ENCODE measurements at regions not wholly inside any gene's neighbourhood (a gene's known extent, or its start where the extent isn't known, plus 50 kb on each side); places are given as distances from the start of the nearest gene placed in this dataset.

- DNase-seq: no peak
- Mint-ChIP-seq H3K9me3 (peaks cover 4% of the 10 kb centered on the region), H3K4me3 (no peak overlapping the region), H3K4me1 (no peaks in the 10 kb centered on the region), H3K36me3 (ENCODE audit: low read depth) (no peaks in the 10 kb centered on the region), H3K27ac (no peak overlapping the region), H3K27me3 (no peaks in the 10 kb centered on the region)
- CTCF ChIA-PET: no interaction called here
- POLR2A ChIA-PET: no interaction called here
Observed at GRCh38 chr18:28804512-28805202, 627.7 kb upstream of the CDH2 start.

GRCh38 chr18:28802546-28802945 is 625.6 kb upstream of the CDH2 start:
- Mint-ChIP-seq H3K27me3 (no peaks in the 10 kb centered on the region), H3K9me3 (no peaks in the 10 kb centered on the region), H3K36me3 (ENCODE audit: low read depth) (no peaks in the 10 kb centered on the region), H3K4me3 (no peak overlapping the region), H3K27ac (no peak overlapping the region), H3K4me1 (no peaks in the 10 kb centered on the region)
- no peak for DNase-seq
- CTCF ChIA-PET: no interaction called here
- POLR2A ChIA-PET: no interaction called here

- no peaks in the 10 kb centered on the region for H3K27me3 Mint-ChIP-seq
- H3K36me3 Mint-ChIP-seq (ENCODE audit: low read depth): no peaks in the 10 kb centered on the region
- ChIA-PET POLR2A (no interaction called here), CTCF (no interaction called here)
- no peak overlapping the region for H3K27ac Mint-ChIP-seq
- no peaks in the 10 kb centered on the region for H3K9me3 Mint-ChIP-seq
- H3K4me3 Mint-ChIP-seq: no peak overlapping the region
- no peaks in the 10 kb centered on the region for H3K4me1 Mint-ChIP-seq
- no peak for DNase-seq
Observed at GRCh38 chr18:28801876-28802275, 624.9 kb upstream of the CDH2 start.

GRCh38 chr18:28794459-28795245 is 617.7 kb upstream of the CDH2 start:
- DNase-seq: no peak
- Mint-ChIP-seq H3K36me3 (ENCODE audit: low read depth) (no peaks in the 10 kb centered on the region), H3K27ac (no peak overlapping the region), H3K9me3 (peaks cover 2% of the 10 kb centered on the region), H3K4me1 (peaks cover 12% of the 10 kb centered on the region), H3K27me3 (peaks cover under 1% of the 10 kb centered on the region), H3K4me3 (no peak overlapping the region)
- POLR2A ChIA-PET: no interaction called here
- CTCF ChIA-PET: no interaction called here

GRCh38 chr18:28793901-28794300 is 617.0 kb upstream of the CDH2 start:
- H3K36me3 Mint-ChIP-seq (ENCODE audit: low read depth): no peaks in the 10 kb centered on the region
- H3K27ac Mint-ChIP-seq: no peak overlapping the region
- CTCF ChIA-PET: no interaction called here
- H3K4me1 Mint-ChIP-seq: peaks cover 12% of the 10 kb centered on the region
- H3K4me3 Mint-ChIP-seq: no peak overlapping the region
- POLR2A ChIA-PET: no interaction called here
- H3K27me3 Mint-ChIP-seq: peaks cover 2% of the 10 kb centered on the region
- peaks cover 2% of the 10 kb centered on the region for H3K9me3 Mint-ChIP-seq
- DNase-seq: no peak

- peaks cover 2% of the 10 kb centered on the region for H3K27me3 Mint-ChIP-seq
- H3K9me3 Mint-ChIP-seq: peaks cover 2% of the 10 kb centered on the region
- peak overlapping the region; percentile 55 for H3K4me3 Mint-ChIP-seq
- POLR2A ChIA-PET: no interaction called here
- H3K27ac Mint-ChIP-seq: no peak overlapping the region
- CTCF ChIA-PET: no interaction called here
- DNase-seq: no peak
- peaks cover 12% of the 10 kb centered on the region for H3K4me1 Mint-ChIP-seq
- H3K36me3 Mint-ChIP-seq (ENCODE audit: low read depth): no peaks in the 10 kb centered on the region
Observed at GRCh38 chr18:28792404-28793086, 615.6 kb upstream of the CDH2 start.

- CTCF ChIA-PET: no interaction called here
- peaks cover 2% of the 10 kb centered on the region for H3K27me3 Mint-ChIP-seq
- no peak for DNase-seq
- no peak overlapping the region for H3K4me3 Mint-ChIP-seq
- H3K36me3 Mint-ChIP-seq (ENCODE audit: low read depth): no peaks in the 10 kb centered on the region
- peaks cover 2% of the 10 kb centered on the region for H3K9me3 Mint-ChIP-seq
- POLR2A ChIA-PET: no interaction called here
- peaks cover 12% of the 10 kb centered on the region for H3K4me1 Mint-ChIP-seq
- H3K27ac Mint-ChIP-seq: no peak overlapping the region
Observed at GRCh38 chr18:28791101-28791500, 614.2 kb upstream of the CDH2 start.

GRCh38 chr18:28789502-28789901 is 612.6 kb upstream of the CDH2 start:
- no peak for DNase-seq
- Mint-ChIP-seq H3K27me3 (peaks cover 2% of the 10 kb centered on the region), H3K9me3 (peaks cover 4% of the 10 kb centered on the region), H3K36me3 (ENCODE audit: low read depth) (no peaks in the 10 kb centered on the region), H3K4me3 (no peak overlapping the region), H3K4me1 (peaks cover 12% of the 10 kb centered on the region), H3K27ac (no peak overlapping the region)
- ChIA-PET CTCF (no interaction called here), POLR2A (no interaction called here)

GRCh38 chr18:28786926-28787325 is 610.0 kb upstream of the CDH2 start:
- Mint-ChIP-seq H3K27ac (no peak overlapping the region), H3K27me3 (peaks cover 2% of the 10 kb centered on the region), H3K4me3 (no peak overlapping the region), H3K36me3 (ENCODE audit: low read depth) (peaks cover 2% of the 10 kb centered on the region), H3K4me1 (peaks cover 12% of the 10 kb centered on the region), H3K9me3 (peaks cover 5% of the 10 kb centered on the region)
- DNase-seq: no peak
- CTCF ChIA-PET: no interaction called here
- POLR2A ChIA-PET: no interaction called here

- DNase-seq: no peak
- ChIA-PET CTCF (no interaction called here), POLR2A (no interaction called here)
- Mint-ChIP-seq H3K27me3 (no peaks in the 10 kb centered on the region), H3K9me3 (peaks cover 7% of the 10 kb centered on the region), H3K27ac (peak overlapping the region; percentile 37), H3K4me3 (no peak overlapping the region), H3K36me3 (ENCODE audit: low read depth) (peaks cover 2% of the 10 kb centered on the region), H3K4me1 (peaks cover 18% of the 10 kb centered on the region)
Observed at GRCh38 chr18:28781616-28782362, 604.9 kb upstream of the CDH2 start.

- H3K27ac Mint-ChIP-seq: no peak overlapping the region
- peaks cover 2% of the 10 kb centered on the region for H3K36me3 Mint-ChIP-seq (ENCODE audit: low read depth)
- ChIA-PET POLR2A (no interaction called here), CTCF (no interaction called here)
- H3K27me3 Mint-ChIP-seq: no peaks in the 10 kb centered on the region
- peaks cover 18% of the 10 kb centered on the region for H3K4me1 Mint-ChIP-seq
- no peak for DNase-seq
- peaks cover 8% of the 10 kb centered on the region for H3K9me3 Mint-ChIP-seq
- H3K4me3 Mint-ChIP-seq: no peak overlapping the region
Observed at GRCh38 chr18:28778706-28779105, 601.8 kb upstream of the CDH2 start.

- Mint-ChIP-seq H3K9me3 (peaks cover 8% of the 10 kb centered on the region), H3K4me1 (peaks cover 18% of the 10 kb centered on the region), H3K27ac (no peak overlapping the region), H3K4me3 (no peak overlapping the region), H3K36me3 (ENCODE audit: low read depth) (no peaks in the 10 kb centered on the region), H3K27me3 (no peaks in the 10 kb centered on the region)
- ChIA-PET POLR2A (no interaction called here), CTCF (no interaction called here)
- DNase-seq: no peak
Observed at GRCh38 chr18:28777756-28778155, 600.8 kb upstream of the CDH2 start.

- ChIA-PET POLR2A (no interaction called here), CTCF (no interaction called here)
- no peaks in the 10 kb centered on the region for H3K36me3 Mint-ChIP-seq (ENCODE audit: low read depth)
- peaks cover 9% of the 10 kb centered on the region for H3K4me1 Mint-ChIP-seq
- no peak overlapping the region for H3K4me3 Mint-ChIP-seq
- DNase-seq: no peak
- H3K27me3 Mint-ChIP-seq: no peaks in the 10 kb centered on the region
- peaks cover 3% of the 10 kb centered on the region for H3K9me3 Mint-ChIP-seq
- no peak overlapping the region for H3K27ac Mint-ChIP-seq
Observed at GRCh38 chr18:28771849-28772248, 594.9 kb upstream of the CDH2 start.

All from activated CD4-positive, alpha-beta T cell treated with anti-CD3 and anti-CD28 coated beads, Interleukin-2, amount 10 ng/mL, durations not matched to agents 7 days and 5 days (primary cell).